ENCODE measurements at regions not wholly inside any gene's neighbourhood (a gene's known extent, or its start where the extent isn't known, plus 50 kb on each side); places are given as distances from the start of the nearest gene placed in this dataset.
"Not testable (repeated sequence)": the region's sequence is repeated elsewhere in the genome, so short reads cannot be mapped to it uniquely, and the experiment has no call there.

- intact Hi-C loops (cut with DNase I), result no loop called here
- no peak for DNase-seq
Measured at GRCh38 chr17:70709596-70709995, 540.3 kb downstream of the KCNJ2 start.

- DNase-seq, result no peak
- intact Hi-C loops (cut with DNase I), result no loop called here
Measured at GRCh38 chr17:70713694-70714093, 544.4 kb downstream of the KCNJ2 start.

DNA sequence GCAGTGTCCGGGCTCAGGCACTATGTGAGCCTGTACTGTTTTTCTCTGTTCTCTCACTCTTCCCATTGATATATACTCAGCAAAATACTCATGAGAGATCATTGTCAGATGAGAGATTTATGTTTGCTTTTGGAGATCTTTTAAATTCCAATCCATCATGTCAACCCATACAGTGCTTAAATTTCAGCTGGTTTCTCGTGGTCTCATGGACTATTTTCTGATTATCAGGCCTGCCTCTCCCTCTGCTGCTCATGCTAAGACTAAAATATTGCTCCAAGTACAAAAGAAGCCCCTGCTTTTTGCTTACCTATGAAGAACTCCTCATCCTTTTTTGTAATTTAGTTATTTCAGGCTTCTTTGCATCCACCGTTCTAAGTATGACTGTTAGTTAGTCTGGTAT lies 547.2 kb downstream of the KCNJ2 start:
- DNase-seq, result peak in 1 of 42 donors; percentile 3
- intact Hi-C loops (cut with DNase I), result no loop called here

DNA sequence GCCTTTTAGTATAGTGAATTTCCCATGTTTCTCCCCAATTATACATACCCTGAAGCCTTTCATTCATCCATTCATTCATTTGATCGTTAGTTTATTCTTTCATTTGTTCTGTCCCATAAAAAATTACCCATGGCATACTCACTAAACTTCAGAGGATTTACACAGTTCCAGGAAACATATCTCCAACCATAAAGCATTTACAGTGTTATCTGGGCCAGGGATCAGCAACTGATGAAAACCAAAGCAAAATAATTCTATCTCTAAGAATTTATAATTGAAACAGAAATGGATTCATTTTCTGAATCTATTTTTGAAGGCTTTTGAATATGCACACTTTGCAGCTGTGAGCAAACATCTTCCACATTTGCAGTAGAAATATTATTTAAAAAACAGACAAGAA lies 547.7 kb downstream of the KCNJ2 start:
- DNase-seq, result no peak
- intact Hi-C loops (cut with DNase I), result no loop called here

GRCh38 chr17:70736375-70736957 lies 567.1 kb downstream of the KCNJ2 start:
- intact Hi-C loops (cut with DNase I), result no loop called here
- DNase-seq, result no peak

- DNase-seq, result no peak
- intact Hi-C loops (cut with DNase I), result no loop called here
Measured at GRCh38 chr17:70739065-70739464, 569.7 kb downstream of the KCNJ2 start.

- intact Hi-C loops (cut with DNase I); DNase-seq: not testable (repeated sequence)
Measured at GRCh38 chr17:70746574-70746973, 577.2 kb downstream of the KCNJ2 start.

- intact Hi-C loops (cut with DNase I), result no loop called here
- no peak for DNase-seq
Measured at GRCh38 chr17:70750983-70751382, 581.7 kb downstream of the KCNJ2 start.

DNA sequence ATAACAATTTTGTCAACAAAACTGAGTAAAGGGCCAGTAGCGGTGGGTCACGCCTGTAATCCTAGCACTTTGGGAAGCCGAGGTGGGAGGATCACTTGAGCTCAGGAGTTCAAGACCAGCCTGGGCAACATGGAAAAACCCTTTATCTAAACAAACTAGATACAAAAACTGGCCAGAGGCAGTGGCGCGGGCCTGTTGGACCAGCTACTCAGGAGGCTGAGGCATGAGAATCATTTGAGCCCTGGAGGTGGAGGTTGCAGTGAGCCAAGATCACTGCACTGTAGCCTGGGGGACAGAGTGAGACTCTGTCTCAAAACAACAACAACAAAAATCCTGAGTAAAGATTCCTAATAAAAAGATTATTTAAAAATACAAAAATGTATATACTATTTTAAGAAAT lies 583.1 kb downstream of the KCNJ2 start:
- DNase-seq; intact Hi-C loops (cut with DNase I): not testable (repeated sequence)

GRCh38 chr17:70752966-70753467 lies 583.7 kb downstream of the KCNJ2 start:
- DNase-seq, result no peak
- intact Hi-C loops (cut with DNase I), result no loop called here

DNA sequence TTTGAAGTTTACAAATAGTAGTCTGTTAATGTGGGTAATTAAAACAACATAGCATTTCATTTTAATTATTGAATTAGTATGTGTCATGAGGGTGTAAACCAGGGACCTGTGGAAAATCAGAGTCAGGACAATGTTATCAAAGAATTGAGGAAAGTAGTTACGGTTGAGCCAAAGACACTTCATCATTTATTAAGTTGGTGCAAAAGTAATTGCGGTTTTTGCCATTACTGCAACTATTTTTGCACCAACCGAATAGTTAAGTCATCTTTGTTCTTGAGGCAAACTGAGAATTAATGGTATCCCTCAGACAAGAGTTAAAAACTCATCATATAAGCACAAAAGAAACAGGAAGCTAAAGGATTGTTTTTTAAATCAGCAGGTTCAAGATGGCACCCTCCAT lies 593.7 kb downstream of the KCNJ2 start:
- no peak for DNase-seq
- intact Hi-C loops (cut with DNase I), result loop anchor here (10.0 kb wide), 1 partner anchor 1352 kb away; no protein-coding TSS in a partner anchor

GRCh38 chr17:70767102-70767701 lies 597.9 kb downstream of the KCNJ2 start:
- intact Hi-C loops (cut with DNase I), result loop anchor here (10.0 kb wide), 1 partner anchor 1348 kb away; no protein-coding TSS in a partner anchor
- DNase-seq, result peak in 17 of 42 donors; percentile 6 to 58 (median 25)

- intact Hi-C loops (cut with DNase I), result loop anchor here (10.0 kb wide), 2 partner anchors 1345 to 1775 kb away; no protein-coding TSS in a partner anchor
- no peak for DNase-seq
Measured at GRCh38 chr17:70769956-70770355, 600.6 kb downstream of the KCNJ2 start.

DNA sequence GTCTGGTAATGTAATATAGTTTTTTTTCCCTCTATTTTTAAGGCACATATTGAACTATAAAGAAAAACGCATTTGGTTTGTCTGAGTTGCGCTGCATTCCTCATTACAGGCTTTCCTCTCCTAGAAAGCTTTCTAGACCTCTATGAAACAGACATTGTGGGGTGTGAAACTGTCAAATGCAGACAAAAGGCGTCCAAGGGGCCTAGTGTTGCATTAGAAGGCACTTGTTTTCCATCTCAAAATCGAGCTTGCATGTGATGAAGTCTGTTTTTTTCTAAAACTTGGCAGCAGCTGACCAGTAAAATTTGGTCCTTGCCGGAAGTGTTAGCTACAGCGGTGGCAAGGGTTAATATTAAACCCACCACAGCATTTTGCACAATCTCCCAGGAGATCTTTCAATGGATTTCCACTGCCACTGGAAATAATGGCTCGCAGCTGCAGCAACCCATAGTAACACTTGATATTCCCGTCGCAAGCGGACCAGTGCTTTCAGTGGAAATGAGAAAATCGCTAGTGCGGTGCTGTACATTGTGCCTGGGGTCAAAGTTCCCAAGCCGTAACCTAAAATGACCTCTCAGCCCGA lies 602.6 kb downstream of the KCNJ2 start:
- DNase-seq, result peak in 1 of 42 donors; percentile 3
- intact Hi-C loops (cut with DNase I), result loop anchor here (10.0 kb wide), 1 partner anchor 1773 kb away; no protein-coding TSS in a partner anchor

- DNase-seq, result no peak
- intact Hi-C loops (cut with DNase I), result loop anchor here (10.0 kb wide), 1 partner anchor 1772 kb away; no protein-coding TSS in a partner anchor
Measured at GRCh38 chr17:70772761-70773160, 603.4 kb downstream of the KCNJ2 start.

GRCh38 chr17:70773258-70773657 lies 603.9 kb downstream of the KCNJ2 start:
- intact Hi-C loops (cut with DNase I), result loop anchor here (10.0 kb wide), 1 partner anchor 1772 kb away; no protein-coding TSS in a partner anchor
- DNase-seq, result no peak

- intact Hi-C loops (cut with DNase I), result loop anchor here (10.0 kb wide), 1 partner anchor 1770 kb away; no protein-coding TSS in a partner anchor
- no peak for DNase-seq
Measured at GRCh38 chr17:70774339-70775117, 605.2 kb downstream of the KCNJ2 start.

GRCh38 chr17:70775679-70776078 lies 606.3 kb downstream of the KCNJ2 start:
- intact Hi-C loops (cut with DNase I), result loop anchor here (10.0 kb wide), 1 partner anchor 1769 kb away; no protein-coding TSS in a partner anchor

GRCh38 chr17:70776441-70776840 lies 607.1 kb downstream of the KCNJ2 start:
- intact Hi-C loops (cut with DNase I), result loop anchor here (10.0 kb wide), 1 partner anchor 1768 kb away; no protein-coding TSS in a partner anchor
- no peak for DNase-seq

More at GRCh38 chr17:70775679-70776078, 606.3 kb downstream of the KCNJ2 start:
- no peak for DNase-seq
